ENCODE measurements at regions not wholly inside any gene's neighbourhood (a gene's known extent, or its start where the extent isn't known, plus 50 kb on each side); places are given as distances from the start of the nearest gene placed in this dataset.

- TF ChIP-seq CTCF (IDR thresholded peaks at IDR 0.05) (no peak), POLR2A (IDR thresholded peaks at IDR 0.05) (no peak), EP300 (IDR thresholded peaks at IDR 0.05) (no peak), POLR2AphosphoS5 (IDR thresholded peaks at IDR 0.05) (no peak)
These were observed 497.4 kb downstream of the SIPA1L2 start for GRCh38 chr1:232132572-232132971.

Data from gastroesophageal sphincter (tissue), 3 donors.